ENCODE measurements at regions not wholly inside any gene's neighbourhood (a gene's known extent, or its start where the extent isn't known, plus 50 kb on each side); places are given as distances from the start of the nearest gene placed in this dataset.

DNA sequence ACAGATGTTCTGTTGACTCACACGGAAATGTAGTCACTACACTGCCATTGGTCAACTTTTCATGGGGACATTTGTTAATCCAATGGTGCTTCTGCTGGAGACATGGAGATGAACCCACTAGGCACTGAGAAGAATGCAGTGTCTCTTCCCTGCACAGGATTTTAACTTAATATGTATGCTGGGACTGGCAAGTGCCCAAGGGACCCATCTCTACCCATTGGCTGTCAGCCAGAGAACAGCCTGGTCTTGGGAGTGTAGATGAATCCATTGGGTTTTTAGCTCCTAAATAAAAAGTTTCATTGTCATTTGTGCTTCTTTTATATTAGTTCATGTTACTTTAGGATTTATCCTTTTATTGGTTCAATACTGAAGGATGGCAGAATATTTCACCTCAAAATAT, 195.8 kb upstream of the CDH6 start:
- no peaks in the 10 kb centered on the region for H3K4me1 Mint-ChIP-seq (ENCODE audit: low read depth)
- no peak overlapping the region for H3K27ac Mint-ChIP-seq (ENCODE audit: unreplicated experiment)
- H3K4me3 Mint-ChIP-seq (ENCODE audit: unreplicated experiment), result no peak overlapping the region
- H3K27me3 Mint-ChIP-seq (ENCODE audit: low read depth), result no peaks in the 10 kb centered on the region
- no peak for DNase-seq (ENCODE audit: low spot score)
- peaks cover 8% of the 10 kb centered on the region for H3K9me3 Mint-ChIP-seq (ENCODE audit: low read depth)
- TF ChIP-seq, protein P1, sequence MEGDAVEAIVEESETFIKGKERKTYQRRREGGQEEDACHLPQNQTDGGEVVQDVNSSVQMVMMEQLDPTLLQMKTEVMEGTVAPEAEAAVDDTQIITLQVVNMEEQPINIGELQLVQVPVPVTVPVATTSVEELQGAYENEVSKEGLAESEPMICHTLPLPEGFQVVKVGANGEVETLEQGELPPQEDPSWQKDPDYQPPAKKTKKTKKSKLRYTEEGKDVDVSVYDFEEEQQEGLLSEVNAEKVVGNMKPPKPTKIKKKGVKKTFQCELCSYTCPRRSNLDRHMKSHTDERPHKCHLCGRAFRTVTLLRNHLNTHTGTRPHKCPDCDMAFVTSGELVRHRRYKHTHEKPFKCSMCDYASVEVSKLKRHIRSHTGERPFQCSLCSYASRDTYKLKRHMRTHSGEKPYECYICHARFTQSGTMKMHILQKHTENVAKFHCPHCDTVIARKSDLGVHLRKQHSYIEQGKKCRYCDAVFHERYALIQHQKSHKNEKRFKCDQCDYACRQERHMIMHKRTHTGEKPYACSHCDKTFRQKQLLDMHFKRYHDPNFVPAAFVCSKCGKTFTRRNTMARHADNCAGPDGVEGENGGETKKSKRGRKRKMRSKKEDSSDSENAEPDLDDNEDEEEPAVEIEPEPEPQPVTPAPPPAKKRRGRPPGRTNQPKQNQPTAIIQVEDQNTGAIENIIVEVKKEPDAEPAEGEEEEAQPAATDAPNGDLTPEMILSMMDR (IDR thresholded peaks at IDR 0.05), result no peak
- no peaks in the 10 kb centered on the region for H3K36me3 Mint-ChIP-seq (ENCODE audit: low read depth)

DNA sequence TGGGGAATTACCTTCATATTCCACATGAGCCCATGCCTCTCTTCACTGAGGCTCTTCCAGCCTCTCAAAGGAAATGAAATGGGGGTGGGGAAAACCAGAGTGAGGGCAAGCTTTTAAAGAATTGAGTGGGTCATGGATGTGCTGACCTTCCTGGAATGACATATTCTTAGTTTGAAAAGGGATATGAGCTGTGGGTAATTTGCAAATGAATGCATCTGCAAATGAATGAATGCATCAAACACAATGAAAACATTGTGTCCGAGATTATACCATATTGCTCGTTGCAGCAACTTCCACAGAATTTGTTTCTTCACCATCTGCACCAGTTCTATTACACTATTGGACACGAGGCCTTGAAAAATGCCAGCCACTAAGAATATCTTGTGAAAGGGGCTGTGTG, 198.6 kb upstream of the CDH6 start:
- Mint-ChIP-seq H3K4me3 (ENCODE audit: unreplicated experiment) (no peak overlapping the region), H3K9me3 (ENCODE audit: low read depth) (peaks cover 5% of the 10 kb centered on the region), H3K4me1 (ENCODE audit: low read depth) (peaks cover 3% of the 10 kb centered on the region), H3K27ac (ENCODE audit: unreplicated experiment) (no peak overlapping the region), H3K27me3 (ENCODE audit: low read depth) (no peaks in the 10 kb centered on the region), H3K36me3 (ENCODE audit: low read depth) (no peaks in the 10 kb centered on the region)
- TF ChIP-seq, protein P1 (IDR thresholded peaks at IDR 0.05), result no peak
- no peak for DNase-seq (ENCODE audit: low spot score)

DNA sequence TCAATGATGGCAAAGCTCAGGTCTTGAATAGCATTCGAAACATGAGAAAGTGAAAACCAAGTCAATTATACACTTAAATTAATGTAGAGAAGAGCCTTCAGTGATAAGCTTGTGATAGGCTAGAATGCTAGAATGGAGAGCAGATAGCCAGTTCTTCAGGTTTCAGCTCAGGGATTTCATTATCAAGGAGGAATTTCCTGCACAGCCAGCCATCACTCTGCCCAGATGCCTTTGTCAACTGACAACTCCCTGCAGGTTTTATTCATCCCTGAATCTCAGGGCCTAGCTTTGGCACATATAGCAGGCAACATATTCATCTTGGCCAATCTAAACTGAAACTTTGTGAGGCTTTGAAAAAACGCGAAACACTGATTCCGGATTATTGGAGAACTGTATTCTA, 199.3 kb upstream of the CDH6 start:
- DNase-seq (ENCODE audit: low spot score), result no peak
- peaks cover 5% of the 10 kb centered on the region for H3K9me3 Mint-ChIP-seq (ENCODE audit: low read depth)
- H3K4me3 Mint-ChIP-seq (ENCODE audit: unreplicated experiment), result no peak overlapping the region
- H3K27ac Mint-ChIP-seq (ENCODE audit: unreplicated experiment), result no peak overlapping the region
- H3K36me3 Mint-ChIP-seq (ENCODE audit: low read depth), result no peaks in the 10 kb centered on the region
- H3K4me1 Mint-ChIP-seq (ENCODE audit: low read depth), result peaks cover 3% of the 10 kb centered on the region
- TF ChIP-seq, protein P1 (IDR thresholded peaks at IDR 0.05), result no peak
- H3K27me3 Mint-ChIP-seq (ENCODE audit: low read depth), result no peaks in the 10 kb centered on the region

DNA sequence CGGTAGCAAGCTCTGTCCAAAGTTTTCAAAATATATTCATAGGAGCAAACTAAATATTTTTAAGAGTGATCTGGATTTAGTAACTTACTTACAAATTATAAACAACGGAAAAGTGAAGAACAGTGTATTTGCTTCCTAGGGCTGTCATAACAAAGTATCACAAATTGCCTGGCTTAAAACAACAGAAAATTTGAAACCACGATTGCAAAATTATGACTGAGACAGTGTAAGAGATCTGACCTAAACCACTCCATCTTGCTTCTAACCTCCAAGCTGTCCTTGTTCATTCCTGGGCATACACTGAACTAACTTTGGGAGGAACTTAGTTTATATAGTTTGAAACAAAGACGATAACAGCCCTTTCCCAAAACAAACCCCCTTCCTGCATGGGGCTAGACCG, 202.0 kb upstream of the CDH6 start:
- TF ChIP-seq, protein P1 (IDR thresholded peaks at IDR 0.05), result no peak
- no peaks in the 10 kb centered on the region for H3K36me3 Mint-ChIP-seq (ENCODE audit: low read depth)
- H3K27me3 Mint-ChIP-seq (ENCODE audit: low read depth), result no peaks in the 10 kb centered on the region
- H3K4me3 Mint-ChIP-seq (ENCODE audit: unreplicated experiment), result no peak overlapping the region
- no peak for DNase-seq (ENCODE audit: low spot score)
- H3K4me1 Mint-ChIP-seq (ENCODE audit: low read depth), result peaks cover 3% of the 10 kb centered on the region
- no peak overlapping the region for H3K27ac Mint-ChIP-seq (ENCODE audit: unreplicated experiment)
- H3K9me3 Mint-ChIP-seq (ENCODE audit: low read depth), result peaks cover 5% of the 10 kb centered on the region

DNA sequence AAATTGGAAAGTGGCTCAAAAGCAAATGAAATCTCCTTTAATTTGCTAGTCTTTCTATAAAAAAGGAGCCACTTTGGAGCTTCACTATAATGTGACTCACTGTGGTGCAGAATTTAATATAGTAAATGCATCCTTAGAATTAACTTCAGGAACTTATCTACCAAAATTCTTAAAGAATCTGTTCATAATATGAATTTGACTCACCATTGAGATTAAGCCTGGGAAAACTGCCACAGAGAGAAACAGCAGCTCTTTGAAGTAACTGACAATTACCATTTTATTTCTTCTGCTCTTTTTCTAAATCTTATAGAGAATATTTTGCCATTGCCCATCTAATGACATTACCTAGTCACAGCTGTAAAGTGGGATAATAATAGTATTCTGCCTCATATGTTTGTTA, 211.9 kb upstream of the CDH6 start:
- no peak for DNase-seq (ENCODE audit: low spot score)
- no peaks in the 10 kb centered on the region for H3K36me3 Mint-ChIP-seq (ENCODE audit: low read depth)
- no peaks in the 10 kb centered on the region for H3K4me1 Mint-ChIP-seq (ENCODE audit: low read depth)
- H3K4me3 Mint-ChIP-seq (ENCODE audit: unreplicated experiment), result no peak overlapping the region
- TF ChIP-seq, protein P1 (IDR thresholded peaks at IDR 0.05), result no peak
- H3K9me3 Mint-ChIP-seq (ENCODE audit: low read depth), result peaks cover 2% of the 10 kb centered on the region
- H3K27me3 Mint-ChIP-seq (ENCODE audit: low read depth), result no peaks in the 10 kb centered on the region
- H3K27ac Mint-ChIP-seq (ENCODE audit: unreplicated experiment), result no peak overlapping the region
